ENCODE measurements at regions not wholly inside any gene's neighbourhood (a gene's known extent, or its start where the extent isn't known, plus 50 kb on each side); places are given as distances from the start of the nearest gene placed in this dataset.

GRCh38 chr17:79365836-79366770 is 244.7 kb downstream of the RBFOX3 start:
- DNase-seq: no peak

DNA sequence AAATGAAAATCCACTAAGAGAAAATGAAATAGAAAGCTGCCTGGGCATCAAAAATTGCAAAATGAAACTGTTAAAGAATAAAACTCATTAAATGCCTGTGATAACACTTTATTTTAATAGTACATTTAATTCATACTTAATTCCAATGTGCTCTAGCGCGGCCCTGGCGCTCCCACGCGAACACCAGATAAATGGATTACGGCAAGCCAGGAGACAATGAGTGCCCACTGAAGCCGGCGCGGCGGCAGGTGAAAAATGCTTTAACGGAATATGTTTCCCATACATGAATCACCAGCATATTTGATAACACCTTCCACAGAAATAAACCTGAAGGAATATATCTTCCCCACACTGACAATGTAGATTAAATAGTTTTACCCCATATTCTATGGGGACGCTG is 245.5 kb downstream of the RBFOX3 start:
- DNase-seq: no peak

DNA sequence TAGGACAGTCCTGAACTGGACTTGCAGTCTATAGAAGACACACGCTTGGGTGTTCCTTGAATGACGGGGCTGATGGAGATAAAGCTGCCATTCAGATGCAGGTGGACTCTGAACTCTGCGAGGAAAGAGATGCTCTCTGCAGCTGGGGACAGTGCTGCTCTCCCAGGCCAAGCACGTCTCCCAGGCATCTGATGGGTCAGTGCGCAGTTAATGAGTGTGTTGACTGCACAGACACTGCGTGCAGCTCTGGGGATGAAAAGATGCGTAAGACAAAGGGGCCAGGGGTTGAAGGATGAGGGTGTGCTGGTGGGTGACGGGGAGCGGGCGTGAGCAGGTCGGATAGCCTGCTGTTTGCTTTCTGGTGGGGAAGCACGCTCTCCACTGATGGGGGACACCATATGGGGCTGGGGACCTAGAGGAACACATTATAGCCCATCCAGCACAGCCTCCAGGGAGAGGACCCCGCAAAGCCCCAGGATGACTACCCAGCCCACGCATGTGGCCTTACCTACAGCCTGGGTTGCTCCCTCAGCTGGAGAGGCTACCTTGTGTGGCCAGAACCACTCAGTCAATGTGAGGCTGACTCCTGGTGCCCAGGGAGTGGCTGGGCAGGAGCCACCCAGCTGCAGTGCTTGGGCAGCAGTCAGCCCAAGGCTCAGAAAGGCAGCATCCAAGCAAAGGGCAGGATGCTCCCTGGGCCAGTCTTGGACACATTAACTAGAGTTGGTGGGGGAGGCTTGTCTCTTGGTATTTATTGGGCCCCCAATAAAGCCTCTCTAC is 246.3 kb downstream of the RBFOX3 start:
- DNase-seq: no peak

- no peak for DNase-seq
Measured at GRCh38 chr17:79363552-79364275, 247.1 kb downstream of the RBFOX3 start.

DNA sequence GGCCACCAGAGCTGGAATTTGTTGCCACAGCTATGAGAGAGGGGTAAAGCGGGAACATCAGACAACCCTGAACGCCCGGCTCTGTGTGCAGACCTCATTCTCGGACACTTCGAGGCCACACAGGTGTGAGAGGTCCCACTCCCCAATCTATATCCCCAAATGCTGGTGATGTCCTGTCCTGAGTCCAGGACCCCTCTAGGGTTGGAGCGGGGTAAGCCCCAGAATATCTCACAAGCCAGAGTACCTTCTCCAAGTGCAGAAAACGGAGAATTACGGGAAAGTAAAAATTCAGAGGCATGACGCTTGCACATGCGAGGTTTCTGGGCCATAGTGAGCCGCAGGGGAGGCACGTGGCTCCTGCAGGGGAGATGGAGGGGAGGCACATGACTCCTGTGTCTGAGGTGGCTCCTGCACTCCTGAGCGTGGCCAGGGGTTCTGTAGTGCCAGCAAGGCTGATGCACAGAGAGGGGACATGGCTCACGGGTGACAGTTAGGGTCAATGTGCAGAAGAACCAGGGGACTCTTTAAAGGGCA is 248.0 kb downstream of the RBFOX3 start:
- DNase-seq: no peak

DNA sequence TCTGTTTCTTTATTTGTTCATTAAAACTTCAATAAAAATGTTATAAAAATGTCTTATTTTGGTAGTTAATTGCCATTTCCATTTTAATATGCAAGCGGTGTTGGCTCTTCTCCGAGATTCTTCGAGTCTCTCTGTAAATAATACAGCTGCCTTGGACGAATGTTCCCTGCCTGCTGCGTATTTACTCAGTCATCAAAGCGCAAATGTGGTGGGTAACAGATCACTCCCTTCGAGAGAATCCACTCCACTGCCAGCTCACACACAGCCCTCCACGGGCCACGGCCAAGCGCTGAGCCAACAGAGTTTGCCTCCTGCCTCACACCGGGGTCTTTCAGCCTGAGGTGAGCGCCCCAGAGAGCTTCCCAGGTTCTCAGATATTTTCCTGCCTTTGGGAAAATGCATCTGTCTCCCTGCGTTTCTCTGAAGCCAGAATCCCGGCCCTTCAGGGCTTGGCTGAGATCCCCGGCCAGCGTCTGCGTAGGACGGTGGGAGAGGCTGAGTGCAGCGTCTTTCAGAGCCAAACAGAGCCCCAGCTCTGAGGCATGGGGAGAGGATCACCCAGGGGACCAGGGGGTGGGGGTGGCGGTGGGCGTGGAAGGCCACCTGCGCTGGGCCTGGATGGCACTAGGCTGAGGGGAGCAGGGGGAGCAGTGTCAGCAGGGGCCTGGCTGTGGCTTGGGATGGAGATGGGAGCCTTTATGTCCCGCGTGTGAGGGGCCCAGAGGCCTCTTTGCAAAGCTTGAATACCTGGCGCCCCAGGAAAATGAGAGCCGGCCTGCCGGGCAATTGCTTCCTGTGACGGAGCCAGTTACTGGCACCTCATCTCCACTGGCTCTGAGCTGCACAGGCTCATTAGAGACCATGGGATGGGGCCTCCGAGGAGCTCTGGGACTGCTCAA is 248.7 kb downstream of the RBFOX3 start:
- DNase-seq: no peak

- no peak for DNase-seq
Measured at GRCh38 chr17:79361221-79361734, 249.6 kb downstream of the RBFOX3 start.

DNA sequence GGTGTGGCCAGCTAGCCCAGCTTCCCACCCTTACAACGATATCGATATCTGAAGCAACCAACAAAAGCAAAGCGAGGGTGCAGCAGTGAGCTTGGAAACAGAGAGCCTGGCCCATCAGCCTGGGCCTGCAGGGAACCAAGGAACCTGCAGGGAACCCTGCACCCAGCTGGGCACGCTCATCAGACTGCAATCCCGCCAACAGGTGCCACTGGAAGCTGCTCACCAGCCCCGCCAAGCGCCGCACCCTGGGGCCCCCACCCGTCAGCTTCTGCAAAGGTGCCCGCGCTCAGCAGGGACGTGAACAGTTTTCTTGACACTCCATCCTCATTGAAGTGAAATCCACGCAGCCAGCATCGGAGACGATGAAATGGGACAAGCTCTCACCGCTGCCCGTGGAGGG is 250.7 kb downstream of the RBFOX3 start:
- DNase-seq: no peak

DNA sequence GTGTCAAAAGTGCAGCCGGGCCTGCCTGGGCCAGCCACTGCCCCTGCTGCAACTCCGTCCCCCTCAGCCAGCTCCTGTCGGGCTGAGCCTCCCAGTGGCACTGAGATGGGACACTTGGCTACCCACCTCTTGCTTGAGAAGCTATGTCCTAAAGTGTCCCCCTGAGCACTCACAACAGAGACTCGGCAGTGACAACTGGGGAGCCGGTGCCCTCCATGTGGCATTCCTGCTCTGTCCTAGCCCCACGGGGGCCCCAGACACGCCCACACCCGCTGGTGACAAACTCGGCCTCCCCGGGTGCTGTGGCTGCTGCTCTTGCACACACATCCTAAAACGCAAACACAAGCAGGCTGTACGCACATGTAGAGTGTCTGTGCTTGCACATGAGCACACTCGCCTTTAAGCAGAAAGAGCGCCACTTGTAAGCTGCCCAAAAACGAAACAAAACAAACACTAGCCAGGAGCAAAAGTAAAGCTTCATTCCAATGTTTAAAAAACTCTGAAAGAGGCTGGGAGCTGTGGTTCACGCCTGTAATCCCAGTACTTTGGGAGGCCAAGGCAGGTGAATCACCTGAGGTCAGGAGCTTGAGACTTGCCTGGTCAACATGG is 253.9 kb downstream of the RBFOX3 start:
- DNase-seq: no peak

GRCh38 chr17:79355165-79355564 is 255.7 kb downstream of the RBFOX3 start:
- DNase-seq: no peak

DNA sequence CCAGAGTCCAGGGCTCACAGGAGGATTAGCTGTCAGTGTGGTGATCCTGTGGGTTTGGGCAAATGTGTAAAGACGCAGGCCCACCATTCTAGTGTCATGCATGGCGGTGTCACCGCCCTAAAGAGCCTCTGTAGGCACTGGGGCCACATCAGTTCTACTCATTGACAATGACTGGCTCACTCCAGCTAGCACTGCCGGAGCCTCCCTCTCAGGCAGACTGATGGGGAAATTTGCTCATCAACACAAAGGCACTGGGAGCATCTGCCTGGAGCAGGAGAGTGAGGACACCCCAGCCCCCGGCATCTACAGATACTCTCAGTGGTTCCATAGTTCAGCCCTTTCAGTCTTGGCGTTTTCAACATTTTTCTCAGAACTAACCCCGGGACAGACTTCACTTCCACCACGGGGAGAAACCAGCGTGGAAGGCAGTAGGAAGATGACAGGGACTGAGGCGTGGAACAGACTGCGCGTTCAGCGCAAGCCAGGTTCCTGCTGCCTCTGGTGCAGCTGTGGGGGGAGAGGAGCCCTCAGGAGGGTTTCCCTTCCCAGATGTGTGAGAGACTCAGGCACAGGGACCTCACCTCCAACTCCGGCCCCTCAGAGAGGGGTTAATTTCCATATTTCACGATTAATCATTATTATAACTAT is 256.6 kb downstream of the RBFOX3 start:
- DNase-seq: no peak

- no peak for DNase-seq
Measured at GRCh38 chr17:79353548-79353947, 257.3 kb downstream of the RBFOX3 start.

DNA sequence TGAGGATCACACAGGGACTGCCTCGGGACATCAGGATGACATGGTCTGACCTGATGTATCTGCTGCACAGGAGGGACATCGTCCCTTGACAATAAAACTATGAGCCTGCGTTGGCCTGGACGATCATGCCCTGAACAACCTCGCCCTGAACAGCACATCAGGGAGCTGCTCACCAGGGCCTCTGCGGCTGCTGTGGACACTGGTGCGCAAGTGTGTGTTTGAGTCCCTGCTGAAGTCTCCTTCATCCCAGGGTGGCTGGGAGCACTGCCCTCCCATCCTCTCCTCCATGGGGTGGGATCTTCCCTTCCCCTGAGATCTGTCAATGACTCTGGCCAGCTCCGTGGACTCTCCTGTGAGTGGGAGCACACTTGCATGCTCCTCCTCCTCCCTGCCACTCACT is 257.8 kb downstream of the RBFOX3 start:
- no peak for DNase-seq

- DNase-seq: no peak
Measured at GRCh38 chr17:79350533-79350932, 260.3 kb downstream of the RBFOX3 start.

DNA sequence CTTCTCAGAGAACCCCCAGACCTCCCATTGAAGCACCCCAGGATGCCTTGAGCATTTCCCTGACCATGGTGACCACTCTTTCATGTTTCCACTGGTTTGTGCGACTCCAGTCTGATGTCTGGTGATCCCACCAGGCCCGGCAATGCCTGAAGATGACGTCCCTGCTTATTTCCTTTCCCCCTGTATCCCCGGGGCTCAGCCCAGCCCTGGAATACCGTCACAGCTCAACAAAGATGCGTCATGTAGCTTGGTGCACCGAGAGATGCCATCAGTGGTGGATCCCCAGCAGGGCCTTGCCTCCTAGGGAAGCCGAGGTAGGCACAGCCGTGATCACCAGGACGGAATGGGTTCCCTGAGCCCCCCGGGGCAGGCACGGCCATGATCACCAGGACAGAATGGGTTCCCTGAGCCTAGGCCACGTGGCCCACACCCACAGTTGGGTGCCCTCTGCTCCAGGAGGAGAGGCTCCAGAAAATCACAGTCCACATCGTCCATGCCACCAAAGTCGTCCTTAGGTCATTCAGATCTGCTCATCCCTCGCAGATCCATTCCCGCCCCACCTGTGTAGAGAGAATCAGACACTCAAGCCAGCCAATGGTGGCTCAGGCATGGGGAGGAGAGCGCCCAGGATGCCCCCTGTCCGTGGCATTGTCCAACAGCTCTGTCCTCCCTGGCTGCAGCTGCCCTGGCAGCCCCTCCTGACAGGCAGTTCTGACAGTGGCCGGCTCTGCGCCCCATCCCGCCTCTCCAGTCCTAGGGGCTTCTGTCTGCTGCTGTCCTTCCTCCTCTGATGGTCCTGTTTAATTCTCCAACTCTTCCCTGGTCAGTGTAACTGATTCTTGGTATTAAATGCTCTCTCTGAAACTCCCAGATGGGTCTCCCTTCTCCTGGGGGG is 261.1 kb downstream of the RBFOX3 start:
- DNase-seq: no peak

GRCh38 chr17:79342376-79342775 is 267.8 kb downstream of the ENGASE start:
- no peak for DNase-seq

DNA sequence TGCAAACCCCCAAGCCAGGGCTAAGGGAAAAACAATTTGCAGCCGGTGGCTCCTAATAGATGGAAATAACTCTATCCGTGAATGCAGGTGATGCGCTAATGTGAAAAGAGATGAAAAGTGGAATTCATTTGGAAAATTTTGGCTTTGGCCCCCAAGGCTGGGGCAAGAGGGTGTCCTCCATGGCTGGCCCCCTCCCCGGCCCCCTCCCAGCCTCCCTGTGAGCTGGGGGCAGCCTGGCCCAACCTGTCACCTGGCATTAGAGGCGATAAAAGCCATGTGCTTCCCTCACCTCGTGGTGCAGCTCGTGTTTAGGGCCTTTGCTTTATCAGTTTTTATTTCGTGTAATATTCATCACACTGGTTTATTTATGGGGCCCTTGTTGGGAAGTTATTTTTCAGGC is 267.2 kb downstream of the ENGASE start:
- DNase-seq: no peak

GRCh38 chr17:79341222-79341780 is 266.7 kb downstream of the ENGASE start:
- DNase-seq: no peak
